ENCODE measurements at regions not wholly inside any gene's neighbourhood (a gene's known extent, or its start where the extent isn't known, plus 50 kb on each side); places are given as distances from the start of the nearest gene placed in this dataset.

DNA sequence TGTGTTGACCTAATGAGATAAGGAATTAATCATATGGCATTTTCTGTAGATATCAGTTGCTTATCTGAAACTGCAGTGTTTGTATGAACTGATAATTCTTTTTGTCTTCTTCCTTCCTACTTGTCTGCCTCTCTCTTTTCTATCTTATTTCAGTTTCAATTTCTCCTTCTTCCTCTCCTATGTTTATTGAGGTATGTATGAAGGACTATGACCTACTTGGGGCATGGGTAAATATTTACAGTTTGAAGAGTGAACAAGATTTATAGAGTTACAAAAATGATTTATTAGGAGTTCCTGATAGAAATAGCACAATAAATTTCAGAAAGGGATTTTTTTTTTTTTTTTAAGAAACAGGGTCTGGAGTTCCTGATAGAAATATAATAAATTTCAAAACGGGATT, 88.7 kb upstream of the MUCL1 start:
- TF ChIP-seq, protein P1, sequence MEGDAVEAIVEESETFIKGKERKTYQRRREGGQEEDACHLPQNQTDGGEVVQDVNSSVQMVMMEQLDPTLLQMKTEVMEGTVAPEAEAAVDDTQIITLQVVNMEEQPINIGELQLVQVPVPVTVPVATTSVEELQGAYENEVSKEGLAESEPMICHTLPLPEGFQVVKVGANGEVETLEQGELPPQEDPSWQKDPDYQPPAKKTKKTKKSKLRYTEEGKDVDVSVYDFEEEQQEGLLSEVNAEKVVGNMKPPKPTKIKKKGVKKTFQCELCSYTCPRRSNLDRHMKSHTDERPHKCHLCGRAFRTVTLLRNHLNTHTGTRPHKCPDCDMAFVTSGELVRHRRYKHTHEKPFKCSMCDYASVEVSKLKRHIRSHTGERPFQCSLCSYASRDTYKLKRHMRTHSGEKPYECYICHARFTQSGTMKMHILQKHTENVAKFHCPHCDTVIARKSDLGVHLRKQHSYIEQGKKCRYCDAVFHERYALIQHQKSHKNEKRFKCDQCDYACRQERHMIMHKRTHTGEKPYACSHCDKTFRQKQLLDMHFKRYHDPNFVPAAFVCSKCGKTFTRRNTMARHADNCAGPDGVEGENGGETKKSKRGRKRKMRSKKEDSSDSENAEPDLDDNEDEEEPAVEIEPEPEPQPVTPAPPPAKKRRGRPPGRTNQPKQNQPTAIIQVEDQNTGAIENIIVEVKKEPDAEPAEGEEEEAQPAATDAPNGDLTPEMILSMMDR (IDR thresholded peaks at IDR 0.05; ENCODE audit: insufficient read depth, low read length), result no peak
- no peak for DNase-seq (ENCODE audit: low read depth)
- no peak overlapping the region for H3K4me3 ChIP-seq (ENCODE audit: low read depth, low read length)

- TF ChIP-seq, protein P1 (IDR thresholded peaks at IDR 0.05; ENCODE audit: insufficient read depth, low read length), result no peak
- DNase-seq (ENCODE audit: low read depth), result no peak
- no peak overlapping the region for H3K4me3 ChIP-seq (ENCODE audit: low read depth, low read length)
These were observed 91.9 kb upstream of the MUCL1 start for GRCh38 chr12:54762390-54762789.

DNA sequence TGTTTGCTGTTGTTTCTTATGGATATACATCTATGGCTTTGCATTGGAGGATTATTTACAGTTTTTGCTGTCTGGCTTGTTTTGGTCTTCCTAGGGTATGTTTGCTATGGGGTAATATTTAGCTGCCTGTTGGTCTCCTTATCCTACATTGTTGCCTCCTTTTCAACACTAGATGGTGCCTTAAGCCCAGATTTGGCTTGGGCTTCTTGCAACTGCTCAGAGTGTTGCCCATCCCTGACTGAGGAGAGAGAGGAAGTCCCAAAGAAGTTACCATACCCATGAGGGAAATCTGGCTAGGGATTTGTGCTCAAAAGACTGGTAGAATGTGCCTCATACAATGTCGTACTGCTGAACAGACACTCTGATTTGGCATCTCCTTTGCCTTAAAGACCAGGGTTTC, 94.6 kb upstream of the MUCL1 start:
- DNase-seq (ENCODE audit: low read depth), result peak; percentile 22
- H3K4me3 ChIP-seq (ENCODE audit: low read depth, low read length), result no peak overlapping the region
- TF ChIP-seq, protein P1 (IDR thresholded peaks at IDR 0.05; ENCODE audit: insufficient read depth, low read length), result peak; percentile 25

GRCh38 chr12:54751493-54751892, 102.8 kb upstream of the MUCL1 start:
- TF ChIP-seq, protein P1 (IDR thresholded peaks at IDR 0.05; ENCODE audit: insufficient read depth, low read length), result no peak
- DNase-seq (ENCODE audit: low read depth), result no peak
- no peak overlapping the region for H3K4me3 ChIP-seq (ENCODE audit: low read depth, low read length)

DNA sequence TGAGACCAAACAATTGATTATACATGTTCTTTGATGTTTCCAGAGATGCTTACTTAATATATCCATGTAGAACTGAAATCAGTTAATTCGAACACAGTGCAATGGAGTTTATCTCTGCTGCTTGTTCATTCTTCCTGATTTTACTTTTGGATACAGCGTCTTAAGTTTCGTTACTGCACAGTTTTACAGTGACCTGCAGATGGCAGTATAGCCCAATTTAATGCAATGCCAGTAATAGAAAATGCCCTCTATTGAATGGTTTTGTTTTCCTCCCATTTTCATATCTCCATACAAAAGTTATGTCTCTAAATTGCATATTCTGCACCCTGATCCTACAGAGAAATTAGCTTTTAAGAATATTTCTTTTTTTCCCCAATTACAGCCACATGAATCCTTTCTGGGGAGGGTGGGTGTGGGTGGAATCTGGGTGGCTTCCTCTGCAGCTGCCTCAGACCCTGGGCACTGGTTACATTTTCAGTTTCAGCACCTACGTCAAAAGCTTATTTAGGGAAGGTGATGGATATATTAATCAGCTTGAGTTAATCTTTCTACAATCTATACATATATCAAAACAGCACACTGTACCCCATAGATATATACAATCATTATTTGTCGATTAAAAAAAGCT, 101.1 kb upstream of the DCD start:
- DNase-seq (ENCODE audit: low read depth), result peak; percentile 71
- TF ChIP-seq, protein P1 (IDR thresholded peaks at IDR 0.05; ENCODE audit: insufficient read depth, low read length), result peak; percentile 73
- no peak overlapping the region for H3K4me3 ChIP-seq (ENCODE audit: low read depth, low read length)

DNA sequence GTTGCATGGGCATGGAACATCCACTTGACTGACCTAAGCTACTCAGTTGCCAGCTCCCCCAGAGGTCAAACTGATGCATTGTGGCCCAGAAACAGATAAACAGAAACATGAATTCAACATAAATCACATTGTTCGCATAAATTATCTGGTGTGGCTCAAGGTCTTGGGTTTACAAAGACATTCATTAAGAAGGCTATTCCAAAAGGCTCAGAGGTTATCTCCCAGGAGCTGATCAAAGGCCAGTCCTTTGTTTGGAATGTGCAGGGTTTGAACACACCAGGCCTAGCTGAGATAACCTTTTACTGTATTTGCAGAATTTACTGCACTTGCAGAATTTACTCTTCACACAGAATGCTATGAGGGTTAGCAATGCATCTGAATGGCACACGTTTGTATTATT, 96.4 kb upstream of the DCD start:
- no peak for DNase-seq (ENCODE audit: low read depth)
- TF ChIP-seq, protein P1 (IDR thresholded peaks at IDR 0.05; ENCODE audit: insufficient read depth, low read length), result no peak
- H3K4me3 ChIP-seq (ENCODE audit: low read depth, low read length), result no peak overlapping the region

DNA sequence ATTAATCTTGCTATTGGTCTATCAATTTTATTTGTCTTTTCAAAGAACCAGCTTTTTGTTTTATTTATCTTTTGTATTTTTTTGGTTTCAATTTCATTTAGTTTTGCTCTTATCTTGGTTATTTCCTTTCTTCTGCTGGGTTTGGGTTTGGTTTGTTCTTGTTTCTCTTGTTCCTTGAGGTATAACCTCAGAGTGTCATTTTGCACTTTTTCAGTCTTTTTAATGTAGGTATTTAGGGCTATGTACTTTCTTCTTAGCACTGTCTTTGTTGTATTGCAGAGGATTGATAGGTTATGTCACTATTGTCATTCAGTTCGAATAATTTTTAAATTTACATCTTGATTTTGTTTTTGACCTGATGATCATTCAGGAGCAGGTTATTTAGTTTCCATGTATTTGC, 92.7 kb upstream of the DCD start:
- TF ChIP-seq, protein P1 (IDR thresholded peaks at IDR 0.05; ENCODE audit: insufficient read depth, low read length), result no peak
- no peak for DNase-seq (ENCODE audit: low read depth)
- H3K4me3 ChIP-seq (ENCODE audit: low read depth, low read length), result no peak overlapping the region

Data from fibroblast of the aortic adventitia (primary cell).